ENCODE measurements at regions not wholly inside any gene's neighbourhood (a gene's known extent, or its start where the extent isn't known, plus 50 kb on each side); places are given as distances from the start of the nearest gene placed in this dataset.

GRCh38 chr10:62511238-62511637 lies 137.1 kb downstream of the ZNF365 start:
- H3K4me3 Mint-ChIP-seq: no peak overlapping the region
- no peaks in the 10 kb centered on the region for H3K9me3 Mint-ChIP-seq
- peaks cover 0 to 12% (median 8%) of the 10 kb centered on the region in 3 donors for H3K4me1 Mint-ChIP-seq
- H3K27ac Mint-ChIP-seq: peak overlapping the region in 1 of 3 donors; percentile 54
- H3K36me3 Mint-ChIP-seq: peaks cover 3% of the 10 kb centered on the region
- no peaks in the 10 kb centered on the region for H3K27me3 Mint-ChIP-seq

- Mint-ChIP-seq H3K4me1 (peaks cover 0 to 8% (median 3%) of the 10 kb centered on the region in 3 donors), H3K27ac (peak overlapping the region in 1 of 3 donors; percentile 52), H3K27me3 (no peaks in the 10 kb centered on the region), H3K36me3 (peaks cover 3% of the 10 kb centered on the region), H3K4me3 (no peak overlapping the region), H3K9me3 (no peaks in the 10 kb centered on the region)
These were observed 137.5 kb downstream of the ZNF365 start for GRCh38 chr10:62511656-62512055.

- Mint-ChIP-seq H3K36me3 (peaks cover 3% of the 10 kb centered on the region), H3K9me3 (no peaks in the 10 kb centered on the region), H3K27me3 (no peaks in the 10 kb centered on the region), H3K4me3 (no peak overlapping the region), H3K27ac (no peak overlapping the region), H3K4me1 (peaks cover 0 to 8% (median 3%) of the 10 kb centered on the region in 3 donors)
These were observed 138.7 kb downstream of the ZNF365 start for GRCh38 chr10:62512732-62513475.

- peaks cover 3% of the 10 kb centered on the region for H3K36me3 Mint-ChIP-seq
- H3K4me1 Mint-ChIP-seq: peaks cover 0 to 9% (median 5%) of the 10 kb centered on the region in 3 donors
- H3K27ac Mint-ChIP-seq: no peak overlapping the region
- H3K9me3 Mint-ChIP-seq: peaks cover 0 to 3% (median 1%) of the 10 kb centered on the region in 3 donors
- no peak overlapping the region for H3K4me3 Mint-ChIP-seq
- no peaks in the 10 kb centered on the region for H3K27me3 Mint-ChIP-seq
These were observed 140.0 kb downstream of the ZNF365 start for GRCh38 chr10:62514079-62514693.

- H3K4me3 Mint-ChIP-seq: no peak overlapping the region
- H3K36me3 Mint-ChIP-seq: no peaks in the 10 kb centered on the region
- peaks cover 0 to 9% (median 8%) of the 10 kb centered on the region in 3 donors for H3K4me1 Mint-ChIP-seq
- no peak overlapping the region for H3K27ac Mint-ChIP-seq
- H3K27me3 Mint-ChIP-seq: no peaks in the 10 kb centered on the region
- H3K9me3 Mint-ChIP-seq: peaks cover 0 to 6% (median 1%) of the 10 kb centered on the region in 3 donors
These were observed 143.1 kb downstream of the ZNF365 start for GRCh38 chr10:62517252-62517651.

- H3K36me3 Mint-ChIP-seq: peaks cover 3% of the 10 kb centered on the region
- H3K4me1 Mint-ChIP-seq: peaks cover 38 to 42% (median 39%) of the 10 kb centered on the region in 3 donors
- H3K27me3 Mint-ChIP-seq: peaks cover 3% of the 10 kb centered on the region
- peaks cover 0 to 8% (median 3%) of the 10 kb centered on the region in 3 donors for H3K9me3 Mint-ChIP-seq
- peak overlapping the region; percentile 60 to 88 (median 85) for H3K4me3 Mint-ChIP-seq
- peak overlapping the region; percentile 94 to 96 (median 95) for H3K27ac Mint-ChIP-seq
These were observed 153.1 kb downstream of the ZNF365 start for GRCh38 chr10:62527019-62527827.

GRCh38 chr10:62528441-62528840 lies 154.3 kb downstream of the ZNF365 start:
- Mint-ChIP-seq H3K27ac (peak overlapping the region; percentile 94 to 97 (median 95)), H3K27me3 (peaks cover 3% of the 10 kb centered on the region), H3K4me3 (peak overlapping the region; percentile 60 to 88 (median 85)), H3K9me3 (peaks cover 0 to 8% (median 0%) of the 10 kb centered on the region in 3 donors), H3K36me3 (peaks cover 5% of the 10 kb centered on the region), H3K4me1 (peaks cover 36 to 42% (median 40%) of the 10 kb centered on the region in 3 donors)

GRCh38 chr10:62529396-62529795 lies 155.2 kb downstream of the ZNF365 start:
- peak overlapping the region; percentile 94 to 97 (median 95) for H3K27ac Mint-ChIP-seq
- peaks cover 7% of the 10 kb centered on the region for H3K36me3 Mint-ChIP-seq
- H3K9me3 Mint-ChIP-seq: peaks cover 0 to 8% (median 0%) of the 10 kb centered on the region in 3 donors
- H3K27me3 Mint-ChIP-seq: peaks cover 3% of the 10 kb centered on the region
- peak overlapping the region in 3 of 4 donors; percentile 17 to 88 (median 73) for H3K4me3 Mint-ChIP-seq
- peaks cover 36 to 43% (median 40%) of the 10 kb centered on the region in 3 donors for H3K4me1 Mint-ChIP-seq

- Mint-ChIP-seq H3K4me1 (peaks cover 18 to 24% (median 24%) of the 10 kb centered on the region in 3 donors), H3K27me3 (no peaks in the 10 kb centered on the region), H3K27ac (no peak overlapping the region), H3K36me3 (peaks cover 13% of the 10 kb centered on the region), H3K9me3 (peaks cover 3 to 22% (median 7%) of the 10 kb centered on the region in 3 donors), H3K4me3 (no peak overlapping the region)
These were observed 159.9 kb downstream of the ZNF365 start for GRCh38 chr10:62534031-62534430.

GRCh38 chr10:62538606-62539005 lies 164.4 kb downstream of the ZNF365 start:
- H3K9me3 Mint-ChIP-seq: peaks cover 3 to 22% (median 9%) of the 10 kb centered on the region in 3 donors
- H3K4me1 Mint-ChIP-seq: peaks cover 23 to 46% (median 37%) of the 10 kb centered on the region in 3 donors
- H3K4me3 Mint-ChIP-seq: no peak overlapping the region
- peak overlapping the region; percentile 1 to 86 (median 59) for H3K27ac Mint-ChIP-seq
- peaks cover 11% of the 10 kb centered on the region for H3K36me3 Mint-ChIP-seq
- peaks cover 2% of the 10 kb centered on the region for H3K27me3 Mint-ChIP-seq

- Mint-ChIP-seq H3K27ac (peak overlapping the region; percentile 32 to 56 (median 54)), H3K4me1 (peaks cover 26 to 47% (median 38%) of the 10 kb centered on the region in 3 donors), H3K9me3 (peaks cover 3 to 23% (median 5%) of the 10 kb centered on the region in 3 donors), H3K27me3 (peaks cover 2% of the 10 kb centered on the region), H3K4me3 (peak overlapping the region in 3 of 4 donors; percentile 41 to 91 (median 74)), H3K36me3 (peaks cover 8% of the 10 kb centered on the region)
These were observed 166.2 kb downstream of the ZNF365 start for GRCh38 chr10:62540389-62540788.

GRCh38 chr10:62541811-62542210 lies 167.6 kb downstream of the ZNF365 start:
- H3K4me1 Mint-ChIP-seq: peaks cover 28 to 56% (median 43%) of the 10 kb centered on the region in 3 donors
- peaks cover 2% of the 10 kb centered on the region for H3K27me3 Mint-ChIP-seq

GRCh38 chr10:62543571-62544355 lies 169.6 kb downstream of the ZNF365 start:
- Mint-ChIP-seq H3K36me3 (peaks cover 3% of the 10 kb centered on the region), H3K27ac (no peak overlapping the region), H3K9me3 (peaks cover 0 to 10% (median 2%) of the 10 kb centered on the region in 3 donors), H3K4me1 (peaks cover 26 to 52% (median 35%) of the 10 kb centered on the region in 3 donors), H3K4me3 (no peak overlapping the region), H3K27me3 (peaks cover 2% of the 10 kb centered on the region)

More at GRCh38 chr10:62541811-62542210, 167.6 kb downstream of the ZNF365 start:
- peaks cover under 1 to 14% (median 5%) of the 10 kb centered on the region in 3 donors for H3K9me3 Mint-ChIP-seq
- peak overlapping the region in 1 of 4 donors; percentile 65 for H3K4me3 Mint-ChIP-seq
- peaks cover 7% of the 10 kb centered on the region for H3K36me3 Mint-ChIP-seq
- peak overlapping the region in 2 of 3 donors; percentile 68 to 90 for H3K27ac Mint-ChIP-seq

Measured in IgD-negative memory B cell (primary cell).